ENCODE measurements at regions not wholly inside any gene's neighbourhood (a gene's known extent, or its start where the extent isn't known, plus 50 kb on each side); places are given as distances from the start of the nearest gene placed in this dataset.
"Not testable (repeated sequence)": the region's sequence is repeated elsewhere in the genome, so short reads cannot be mapped to it uniquely, and the experiment has no call there.

DNA sequence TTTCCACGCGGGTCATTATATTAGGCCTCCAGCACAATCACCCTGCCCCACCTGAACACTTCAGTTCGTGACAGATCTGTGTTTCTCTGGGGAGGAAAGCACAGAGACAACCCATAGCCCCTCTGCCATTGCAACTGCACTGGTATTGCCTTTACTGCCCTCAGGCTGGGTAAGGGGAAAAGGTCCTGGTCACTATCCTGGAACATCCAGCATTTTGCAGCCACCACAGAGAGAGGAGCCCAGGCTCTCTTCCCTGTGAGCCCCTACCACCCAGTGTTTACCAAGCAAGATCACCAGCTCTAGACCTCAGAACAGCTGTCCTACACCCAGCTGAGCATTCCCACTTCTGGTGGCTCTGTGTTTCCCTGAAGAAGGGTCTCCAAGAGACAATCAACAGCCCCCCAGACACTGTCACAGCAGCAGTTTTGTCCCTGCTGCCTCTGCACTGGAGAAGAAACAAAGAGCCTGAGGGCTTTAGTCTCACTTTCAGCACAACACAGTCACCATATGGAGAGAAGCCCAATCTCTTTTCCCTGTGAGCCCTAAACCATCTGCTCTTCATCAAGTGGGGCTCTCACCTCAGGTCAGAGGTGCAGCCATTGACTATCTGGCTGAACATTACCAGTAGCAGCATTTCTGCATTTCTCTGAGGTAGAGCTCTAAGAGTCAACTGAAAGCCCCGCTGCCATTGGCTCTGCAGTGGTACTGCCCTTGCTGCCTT, 655.2 kb upstream of the FAM174A start:
- no peak for DNase-seq

DNA sequence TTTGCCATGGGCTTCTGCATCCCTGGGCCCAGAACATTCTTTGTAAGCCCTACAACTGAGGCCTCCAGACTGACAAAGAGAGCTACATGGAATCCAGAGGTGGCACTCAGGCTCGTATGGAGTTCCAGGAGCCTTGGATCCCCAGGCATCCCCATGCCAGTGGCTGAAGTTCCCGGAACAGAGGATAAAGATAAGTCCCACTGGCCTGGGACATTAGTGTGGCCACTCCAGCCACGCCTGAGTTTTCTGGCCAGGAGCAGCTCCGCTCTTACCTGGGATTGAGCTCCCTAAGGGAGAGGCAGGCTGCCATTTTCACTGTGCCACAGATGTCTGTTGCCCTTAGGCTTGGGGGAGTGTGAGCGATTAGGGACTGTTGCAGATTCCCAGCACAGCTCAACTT, 656.3 kb upstream of the FAM174A start:
- no peak for DNase-seq

- no peak for DNase-seq
Measured at GRCh38 chr5:99866740-99867139, 668.4 kb upstream of the FAM174A start.

DNA sequence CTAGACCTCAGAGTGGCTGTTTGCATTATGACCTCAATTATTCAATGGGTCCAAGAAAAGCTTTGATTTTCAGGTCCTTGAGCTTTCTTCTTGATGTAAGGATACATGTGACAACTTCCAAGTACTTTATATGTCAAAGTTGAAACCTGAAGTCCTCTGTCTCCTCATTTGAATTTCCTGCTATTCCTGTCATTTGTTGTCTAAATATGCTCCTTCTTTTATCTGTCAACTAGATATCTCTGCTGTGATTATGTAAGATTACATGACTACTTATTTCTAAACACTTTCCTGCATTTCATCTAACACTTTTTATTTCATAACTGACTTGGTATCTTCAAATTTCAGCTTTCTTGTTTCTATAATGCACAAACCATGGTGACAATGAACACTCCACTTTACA, 670.0 kb upstream of the FAM174A start:
- no peak for DNase-seq

GRCh38 chr5:99835791-99836190, 699.4 kb upstream of the FAM174A start:
- DNase-seq, result no peak

- DNase-seq, result no peak
Measured at GRCh38 chr5:99827136-99827535, 708.0 kb upstream of the FAM174A start.

DNA sequence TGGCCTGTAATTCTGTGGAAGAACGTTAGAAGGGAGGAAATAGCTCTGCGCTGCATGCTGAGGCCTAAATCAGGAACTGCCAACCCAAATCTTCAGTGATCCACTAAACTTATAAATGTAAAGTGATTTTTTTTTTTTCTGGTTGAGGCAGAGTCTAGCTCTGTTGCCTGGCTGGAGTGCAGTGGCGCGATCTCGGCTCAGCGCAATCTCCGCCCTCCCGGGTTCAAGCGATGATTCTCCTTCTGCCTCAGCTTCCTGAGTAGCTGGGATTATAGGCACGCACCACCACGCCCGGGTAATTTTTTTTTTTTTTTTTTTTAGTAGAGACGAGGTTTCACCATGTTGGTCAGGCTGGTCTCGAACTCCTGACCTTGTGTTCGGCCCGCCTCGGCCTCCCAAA, 717.4 kb upstream of the FAM174A start:
- DNase-seq, result no peak

GRCh38 chr5:99814321-99815063, 720.7 kb upstream of the FAM174A start:
- no peak for DNase-seq

GRCh38 chr5:99808657-99809230, 726.4 kb upstream of the FAM174A start:
- DNase-seq, result no peak

- DNase-seq, result no peak
Measured at GRCh38 chr5:99807346-99807745, 727.8 kb upstream of the FAM174A start.

- DNase-seq, result no peak
Measured at GRCh38 chr5:99795031-99795430, 740.1 kb upstream of the FAM174A start.

DNA sequence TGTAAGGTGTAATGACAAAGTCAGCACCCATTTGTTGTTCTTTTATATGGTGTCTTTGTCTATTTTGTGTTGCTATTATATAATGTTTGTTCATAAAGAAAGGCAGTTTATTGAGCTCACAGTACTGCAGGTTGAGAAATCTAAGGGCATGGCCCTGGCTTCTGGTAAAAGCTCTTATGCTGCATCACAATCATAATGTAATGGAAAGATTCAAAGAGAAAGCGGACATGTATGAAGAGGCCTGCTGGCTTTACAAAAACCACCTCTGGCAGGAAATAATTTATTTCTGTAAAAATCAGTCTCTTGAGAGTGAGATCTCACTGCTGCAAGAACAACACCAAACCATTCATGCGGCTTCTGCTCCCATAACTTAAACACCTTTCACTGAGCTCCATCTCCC, 746.7 kb upstream of the FAM174A start:
- no peak for DNase-seq

GRCh38 chr5:99775189-99775588, 760.0 kb upstream of the FAM174A start:
- DNase-seq, result no peak

GRCh38 chr5:99773290-99773689, 761.9 kb upstream of the FAM174A start:
- DNase-seq, result no peak

DNA sequence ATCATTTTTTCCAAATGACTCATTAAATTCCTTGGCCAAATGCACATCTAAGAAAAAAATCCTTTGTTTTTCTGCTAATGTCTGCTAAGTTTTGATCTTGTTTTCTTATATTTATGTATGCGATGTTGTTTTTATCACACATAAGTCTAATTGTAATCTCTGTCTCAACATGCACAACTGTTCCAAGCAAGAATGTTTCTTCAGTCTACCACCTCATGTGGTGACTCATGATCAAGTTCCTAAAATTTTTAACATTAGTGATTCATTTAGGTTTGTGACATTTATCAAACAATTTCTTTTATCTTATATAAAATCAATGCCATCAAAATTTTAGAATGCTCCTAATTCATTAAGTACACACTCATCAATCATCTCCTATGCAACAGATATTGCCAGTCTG, 763.9 kb upstream of the FAM174A start:
- DNase-seq, result no peak

DNA sequence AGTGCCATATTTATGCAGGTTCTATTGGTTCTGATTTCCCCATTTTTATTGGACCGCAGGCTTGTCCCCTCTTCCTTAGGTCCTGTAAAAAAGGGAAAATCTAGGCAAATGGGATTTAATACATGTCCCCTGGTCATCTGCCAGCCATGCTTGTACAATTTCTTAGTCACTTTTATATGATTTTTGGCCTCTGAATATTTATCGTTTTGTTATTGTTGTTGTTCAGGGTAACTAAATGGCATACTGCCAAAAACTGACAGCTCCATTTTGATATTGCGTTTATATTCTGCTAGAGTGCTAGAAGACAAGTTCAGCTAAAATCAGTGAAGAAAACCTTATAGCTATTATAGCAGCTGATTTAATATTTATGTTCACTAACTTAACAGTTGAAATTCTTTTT, 770.2 kb upstream of the FAM174A start:
- DNase-seq, result no peak

GRCh38 chr5:99763021-99763774, 772.0 kb upstream of the FAM174A start:
- DNase-seq, result no peak

DNA sequence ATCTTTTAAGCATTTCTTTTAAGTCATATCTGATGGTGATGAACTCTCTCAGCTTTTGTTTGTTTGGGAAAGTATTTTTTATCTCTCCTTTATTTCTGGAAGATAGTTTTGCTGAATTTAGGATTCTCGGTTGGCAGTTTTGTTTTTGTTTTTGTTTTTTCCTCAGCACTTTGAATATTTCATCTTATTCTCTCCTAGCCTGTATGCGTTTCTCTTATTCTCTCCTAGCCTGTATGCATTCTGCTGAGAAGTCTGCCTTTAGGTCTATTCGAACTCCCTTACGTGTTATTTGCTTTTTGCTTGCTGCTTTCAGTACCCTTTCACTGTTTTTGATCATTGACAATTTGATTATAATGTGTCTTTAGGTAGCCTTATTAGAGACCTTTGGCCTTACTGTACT, 787.8 kb upstream of the FAM174A start:
- no peak for DNase-seq

DNA sequence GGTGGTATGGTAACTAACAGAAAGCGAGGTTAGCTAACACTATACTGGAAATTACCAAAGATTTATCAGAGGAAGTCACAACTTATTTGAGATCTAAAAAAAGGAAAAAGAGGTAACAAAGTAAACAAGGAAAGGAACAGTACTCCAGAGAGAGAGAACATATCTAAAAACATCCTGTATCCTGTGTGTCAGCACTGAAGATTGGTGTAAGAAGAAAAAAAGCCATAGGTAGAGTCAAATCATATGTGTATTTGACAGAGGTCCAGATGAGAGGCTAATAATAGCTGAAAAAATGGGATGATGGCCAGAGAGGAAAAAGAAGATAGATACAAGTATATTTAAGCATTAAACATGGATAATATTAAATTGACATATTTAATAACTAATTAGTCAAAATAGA, 802.0 kb upstream of the FAM174A start:
- DNase-seq, result not testable (repeated sequence)

- DNase-seq, result not testable (repeated sequence)
Measured at GRCh38 chr5:99730653-99731052, 801.8 kb upstream of the CHD1 start.

GRCh38 chr5:99724732-99725290, 796.0 kb upstream of the CHD1 start:
- DNase-seq, result no peak

- no peak for DNase-seq
Measured at GRCh38 chr5:99721506-99721905, 792.7 kb upstream of the CHD1 start.

- DNase-seq, result no peak
Measured at GRCh38 chr5:99715921-99716320, 787.1 kb upstream of the CHD1 start.
